GM18508 (cell line): ENCODE measurements at regions not wholly inside any gene's neighbourhood (a gene's known extent, or its start where the extent isn't known, plus 50 kb on each side); places are given as distances from the start of the nearest gene placed in this dataset.

Experiments used
- ATAC-seq: cut with Tn5 transposase; IDR thresholded peaks from one replicate; pipeline ENCODE4 v1.9.1; 2021; ENCODE audit warnings: moderate number of reproducible peaks; ENCODE audit not compliant: insufficient read depth, unreplicated experiment

DNA sequence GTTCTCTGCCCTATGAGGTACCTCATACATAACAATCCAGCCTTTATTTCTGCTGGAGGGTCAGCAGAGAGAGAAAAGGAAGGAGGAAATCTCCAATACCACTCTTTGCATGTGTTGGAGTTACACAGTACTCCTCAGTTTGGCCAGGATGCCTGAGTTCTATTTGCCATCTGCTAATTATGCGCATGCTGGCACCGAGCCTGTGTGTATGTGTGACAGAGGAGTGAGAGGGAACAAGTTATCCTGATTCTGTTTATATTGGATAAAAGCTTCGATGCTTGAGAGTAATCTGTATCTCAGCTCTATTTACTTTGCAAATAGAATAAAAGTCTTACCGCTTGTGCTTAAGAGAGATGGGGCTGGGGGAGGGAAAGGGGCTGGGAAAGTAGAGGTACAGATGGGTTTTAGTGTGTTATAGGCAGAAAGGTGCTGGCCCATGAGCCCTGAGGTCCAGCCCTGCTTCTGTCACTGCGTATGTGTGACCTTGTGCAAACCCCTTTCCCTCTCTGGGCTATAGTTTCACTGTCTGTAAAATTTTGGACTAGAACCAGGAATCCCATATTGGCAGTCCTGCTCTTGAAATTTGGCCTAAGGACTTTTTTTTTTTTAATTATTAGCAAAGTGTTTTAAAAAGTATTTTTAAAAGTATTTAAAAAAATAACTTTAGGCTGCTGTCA is 54.5 kb upstream of the PLXNA2 start:
- no peak for ATAC-seq

DNA sequence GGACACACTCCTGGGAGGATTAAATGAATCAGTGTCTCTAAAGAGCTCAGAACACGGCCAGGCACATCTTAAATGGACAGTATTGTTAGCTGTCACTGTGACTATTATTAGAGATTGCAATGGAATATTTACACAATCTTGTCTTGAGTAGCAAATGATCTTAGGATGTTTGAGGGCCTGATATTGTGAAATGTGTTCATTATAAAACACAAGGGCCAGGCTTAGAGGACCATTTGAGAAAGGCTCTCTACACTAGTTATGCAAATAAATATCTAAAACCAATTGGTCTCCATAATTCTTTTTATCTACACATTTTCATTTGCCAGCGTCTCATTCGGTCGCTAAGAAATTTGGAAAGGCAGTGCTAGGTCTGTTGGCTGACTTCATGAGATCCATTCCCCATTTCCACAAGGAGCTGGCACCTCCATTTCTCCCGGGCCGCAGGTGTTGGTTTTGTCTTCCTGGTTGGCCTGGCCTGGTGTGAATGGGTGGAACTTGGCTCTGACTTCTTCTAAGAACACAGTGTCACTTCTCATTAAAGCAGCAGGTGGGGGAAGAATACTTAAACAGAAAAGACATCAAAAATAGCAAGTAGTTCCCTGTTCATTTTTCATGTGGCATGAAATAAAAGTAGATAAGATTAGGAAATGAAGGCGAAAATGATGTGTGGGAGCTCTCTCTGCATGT is 56.0 kb upstream of the PLXNA2 start:
- no peak for ATAC-seq

DNA sequence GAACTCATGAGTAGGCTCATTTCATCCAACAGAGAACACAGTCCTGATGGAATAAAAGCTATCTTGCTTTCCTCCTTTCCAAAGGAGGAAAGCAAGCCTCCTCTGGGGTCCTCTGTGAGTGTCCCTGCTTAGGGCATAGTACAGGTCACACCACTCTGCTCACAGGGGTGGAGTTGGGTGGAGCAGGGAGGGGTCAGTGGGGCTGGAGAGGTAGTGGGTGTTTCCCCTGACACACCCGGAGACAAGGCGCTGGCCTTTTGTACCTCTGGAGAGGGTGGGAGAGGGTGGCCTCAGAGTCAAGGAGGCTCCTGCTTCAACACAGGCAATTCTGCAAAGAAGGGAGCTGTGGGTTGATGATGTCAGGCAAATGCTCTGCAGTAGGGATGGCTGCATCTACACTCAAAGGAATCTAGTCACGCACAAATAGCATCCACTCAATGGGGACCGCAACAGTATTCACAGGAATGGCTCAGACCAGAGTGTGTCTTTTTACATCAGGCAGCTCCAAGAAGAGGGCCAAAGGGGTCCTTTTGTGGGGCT is 58.6 kb upstream of the PLXNA2 start:
- no peak for ATAC-seq

DNA sequence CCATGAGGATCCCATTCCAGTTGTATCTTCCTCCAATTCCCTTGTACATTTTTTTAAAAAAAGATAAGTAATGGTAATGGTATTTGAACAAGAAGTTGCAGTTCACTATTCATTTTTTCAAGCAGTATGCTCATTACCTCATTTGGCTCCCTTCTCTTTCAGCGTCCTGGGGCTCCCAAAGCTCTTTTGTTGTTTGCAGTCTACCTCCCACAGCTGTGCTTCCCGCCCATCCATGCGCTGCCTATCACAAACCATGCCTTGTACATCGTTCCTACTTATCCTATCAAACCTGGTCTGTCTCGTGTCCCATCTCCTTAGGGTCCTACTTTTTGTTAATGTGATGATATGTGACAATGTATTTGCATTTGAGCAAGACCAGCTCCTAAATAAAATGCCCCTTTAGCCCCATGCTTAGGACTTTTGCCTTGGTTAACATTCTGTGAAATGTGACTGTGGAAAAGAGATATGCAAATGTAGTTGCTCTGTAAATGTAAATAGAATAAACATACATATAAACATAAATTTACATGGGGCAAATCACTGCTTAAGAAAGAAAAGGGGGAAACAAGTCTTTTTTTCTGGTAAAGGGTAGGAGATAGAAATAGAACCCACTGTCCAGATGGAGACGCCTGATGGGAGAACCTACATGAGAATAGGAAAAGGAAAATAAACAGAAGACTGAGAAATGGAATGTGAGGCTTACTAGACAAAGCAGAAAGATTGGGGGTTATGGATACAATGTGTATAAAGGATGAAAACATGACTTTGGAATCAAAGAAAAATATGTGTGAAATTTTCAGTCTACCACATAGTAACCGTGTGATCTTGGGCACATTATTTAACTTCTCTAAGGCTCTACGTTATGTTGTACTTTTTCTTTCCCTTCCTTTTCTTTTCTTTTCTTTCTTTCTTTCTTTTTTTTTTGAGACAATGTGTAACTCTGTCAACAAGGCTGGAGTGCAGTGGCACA is 59.8 kb upstream of the PLXNA2 start:
- no peak for ATAC-seq

DNA sequence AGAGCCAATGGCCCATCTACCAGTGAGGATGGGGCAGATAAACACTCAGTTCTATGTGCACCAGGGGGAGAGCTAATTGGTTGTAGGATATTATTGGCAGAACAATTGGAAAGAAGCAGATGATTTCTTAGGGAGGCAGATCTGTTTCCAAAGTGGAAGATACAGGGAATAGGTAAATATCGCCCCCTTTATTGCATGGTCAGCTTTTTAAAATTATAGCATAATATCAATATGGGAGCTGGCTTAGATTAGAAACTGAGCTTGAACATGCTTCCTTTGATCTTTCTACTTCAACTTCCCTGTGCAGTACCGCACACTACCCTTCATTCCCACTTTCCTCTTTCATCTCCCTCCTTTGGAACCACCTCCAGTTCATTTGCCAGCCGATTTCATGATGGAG is 64.0 kb upstream of the PLXNA2 start:
- no peak for ATAC-seq

DNA sequence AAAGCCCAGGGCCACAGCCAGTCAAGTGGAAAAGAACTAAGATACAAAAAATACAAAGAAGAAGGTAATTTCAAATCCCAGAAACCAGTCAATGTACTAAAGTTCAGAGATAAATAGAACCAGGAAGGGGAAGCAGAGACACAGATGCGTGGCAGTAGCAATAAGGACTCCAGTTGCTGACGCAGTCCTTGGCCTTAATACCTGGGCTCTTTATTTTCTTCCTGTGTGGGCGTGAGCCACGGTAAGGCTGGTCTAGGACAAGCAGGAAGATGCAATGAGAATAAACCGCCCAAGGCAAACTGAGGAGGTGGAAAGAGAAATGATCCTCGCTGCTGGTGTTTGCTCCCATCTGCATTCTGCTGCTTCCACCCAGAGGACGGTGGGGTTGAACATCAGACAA is 65.6 kb upstream of the PLXNA2 start:
- no peak for ATAC-seq

DNA sequence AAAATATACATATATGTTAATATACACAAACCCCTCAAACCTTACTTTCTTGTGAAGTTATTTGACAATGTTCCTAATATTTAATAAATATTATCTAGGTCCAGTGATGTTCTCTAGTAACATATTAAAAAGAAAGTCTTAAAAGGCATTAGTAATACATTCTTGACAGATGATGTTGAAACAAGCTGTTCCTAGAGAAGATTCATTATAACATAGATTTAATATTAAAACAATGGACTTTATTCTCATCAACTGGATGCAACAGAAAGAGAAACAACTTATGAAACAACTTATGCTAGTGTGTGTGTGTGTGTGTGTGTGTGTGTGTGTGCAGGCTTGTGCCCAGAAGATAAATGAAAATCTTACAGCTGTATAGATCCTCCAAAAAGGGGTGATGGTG is 68.5 kb upstream of the PLXNA2 start:
- no peak for ATAC-seq

DNA sequence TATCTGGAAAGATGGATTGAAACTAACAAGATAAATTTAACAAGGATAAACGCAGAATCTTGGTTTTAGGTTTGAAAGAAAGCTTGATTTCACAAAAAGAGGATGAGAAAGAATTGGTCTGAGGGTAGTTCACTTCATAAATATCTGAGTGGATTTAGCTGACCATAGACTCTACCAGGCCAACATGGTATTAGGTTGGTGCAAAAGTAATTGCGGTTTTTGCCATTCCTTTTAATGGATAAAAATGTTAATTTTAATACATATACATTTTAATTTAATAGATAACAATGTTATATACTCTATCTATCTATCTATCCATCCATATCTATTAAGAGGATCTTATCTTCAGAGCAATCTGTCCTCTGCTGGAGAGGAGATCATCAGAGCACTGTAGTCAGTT is 70.2 kb upstream of the PLXNA2 start:
- no peak for ATAC-seq

DNA sequence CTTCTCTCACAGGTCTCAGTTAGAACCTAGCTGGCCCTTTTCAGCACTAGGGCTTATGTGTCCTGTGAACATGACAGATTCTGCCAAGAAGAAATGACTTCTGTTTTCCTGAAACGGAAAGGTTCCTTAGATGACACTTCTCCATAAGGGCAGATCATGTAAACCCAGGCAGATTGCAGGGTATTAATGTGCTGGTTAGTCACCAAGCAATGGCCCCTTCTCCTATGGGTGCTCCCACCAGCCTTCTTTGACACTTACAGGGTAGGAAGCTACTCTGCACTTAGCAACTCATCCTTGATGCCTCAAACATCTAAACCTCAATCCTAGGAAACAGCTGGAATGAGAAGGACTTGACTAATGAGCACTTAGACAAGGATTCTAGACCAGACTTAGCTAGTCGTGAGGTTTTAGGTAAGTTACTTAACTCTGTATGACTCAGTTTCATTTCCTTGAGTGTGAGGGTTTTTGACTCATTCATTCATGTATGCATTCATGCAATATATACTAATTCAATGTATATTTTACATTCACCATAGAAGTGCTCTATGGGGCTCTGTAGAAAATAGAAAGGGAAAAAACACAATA is 74.1 kb upstream of the PLXNA2 start:
- no peak for ATAC-seq

DNA sequence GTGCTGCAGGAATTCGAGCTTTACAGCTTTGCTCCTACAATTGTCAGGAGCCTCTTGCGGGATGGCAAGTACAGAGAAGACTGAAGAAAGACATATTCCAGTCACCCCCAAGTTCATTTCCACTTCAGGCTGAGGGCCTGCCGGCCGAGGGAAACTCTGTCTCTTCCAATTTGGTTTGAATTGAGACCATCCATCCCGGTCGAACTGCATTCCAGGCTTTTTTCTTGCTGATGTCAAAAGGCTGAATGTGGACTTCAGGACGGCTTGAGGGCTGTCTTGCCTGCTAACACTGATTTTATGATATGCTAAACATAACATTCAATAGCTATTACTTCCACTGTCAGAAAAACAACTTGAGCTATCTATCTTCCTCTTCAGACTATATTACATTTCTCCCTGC is 79.8 kb upstream of the PLXNA2 start:
- ATAC-seq = no peak

DNA sequence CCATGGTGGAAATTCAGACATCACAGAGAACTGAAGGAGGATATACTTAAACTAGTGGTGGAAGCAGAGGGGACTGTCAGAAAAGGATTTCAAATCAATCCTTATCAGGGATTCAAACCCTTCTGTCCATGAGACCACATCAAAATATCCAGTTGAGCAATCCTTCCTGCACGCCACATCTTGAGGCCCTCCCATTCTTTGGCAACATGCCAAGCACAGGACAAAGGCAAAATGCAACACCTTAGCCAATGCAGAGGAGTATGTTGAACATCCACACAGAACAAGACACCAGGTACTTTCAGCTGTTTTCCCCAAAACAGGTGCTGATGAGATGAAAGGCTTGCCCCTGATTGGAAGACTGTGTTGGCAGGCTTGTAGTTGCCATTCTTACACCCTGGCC is 81.8 kb upstream of the PLXNA2 start:
- ATAC-seq = no peak

DNA sequence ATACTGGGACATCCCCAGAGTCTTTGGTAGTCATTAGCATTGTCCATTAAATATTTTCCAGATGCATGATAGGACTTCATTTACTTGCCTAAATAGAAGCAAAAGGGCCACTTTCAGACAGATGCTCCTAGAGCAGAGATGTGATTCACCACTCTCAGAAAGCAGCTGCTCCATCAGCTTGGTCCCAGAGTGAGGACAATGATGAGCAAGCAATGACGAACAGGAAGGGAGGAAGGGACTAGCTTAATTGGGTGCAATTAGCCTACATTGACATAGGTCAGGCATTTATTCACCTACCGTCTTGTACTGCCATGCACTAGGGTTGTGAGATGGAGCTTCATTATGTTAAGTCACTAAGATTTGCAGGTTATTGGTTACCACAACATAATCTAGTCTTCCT is 85.1 kb upstream of the PLXNA2 start:
- ATAC-seq = no peak

DNA sequence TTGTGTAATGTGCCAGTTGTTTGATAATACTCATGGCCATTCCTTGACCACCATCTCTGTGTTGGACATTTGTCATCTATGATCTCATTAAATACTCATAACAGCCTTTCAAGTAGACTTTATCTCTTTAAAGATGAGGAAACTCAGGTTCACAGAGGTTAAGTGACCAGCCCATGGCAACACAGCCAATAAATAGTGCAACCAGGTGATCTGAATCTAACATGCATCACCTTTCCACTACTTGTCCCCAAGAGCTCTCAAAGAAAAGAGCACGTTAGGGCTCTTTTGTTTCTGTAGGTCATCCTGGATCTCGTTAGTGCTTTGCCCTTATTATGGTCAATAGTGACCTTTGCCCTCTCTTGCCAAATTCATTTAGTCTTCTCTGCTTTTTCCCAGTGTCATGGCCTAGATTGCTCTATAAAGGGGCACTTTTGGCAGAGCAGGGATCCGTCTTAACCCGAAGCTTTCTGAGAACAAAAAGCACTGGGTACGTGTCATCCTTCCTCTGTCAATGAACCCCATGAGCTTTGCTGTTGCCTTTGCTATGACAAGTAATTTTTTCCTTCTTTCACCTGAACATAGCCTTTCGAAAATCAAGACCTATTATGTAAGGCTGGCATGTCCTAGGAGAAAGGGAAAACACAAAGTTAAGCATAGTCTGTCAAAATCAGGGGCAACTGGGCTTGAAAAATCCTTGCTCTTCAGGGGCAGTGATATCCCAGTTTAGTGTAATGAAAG is 88.0 kb upstream of the PLXNA2 start:
- no peak for ATAC-seq

DNA sequence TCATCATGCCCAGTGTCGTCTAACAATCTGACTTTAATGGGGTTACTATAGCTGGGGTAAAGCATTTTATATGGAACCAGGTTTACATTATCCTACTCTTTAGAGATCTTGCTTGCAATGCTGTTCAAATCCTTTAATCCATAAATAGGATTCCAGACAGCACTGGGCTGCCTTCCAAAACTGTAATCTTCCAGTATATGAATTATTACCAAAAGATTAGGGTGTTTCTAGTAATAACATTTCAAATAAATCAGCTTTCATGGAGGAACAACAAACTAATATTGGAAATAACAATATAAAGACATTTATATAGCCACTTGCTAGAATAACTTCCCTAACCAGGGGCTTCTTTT is 88.6 kb upstream of the PLXNA2 start:
- ATAC-seq = no peak

DNA sequence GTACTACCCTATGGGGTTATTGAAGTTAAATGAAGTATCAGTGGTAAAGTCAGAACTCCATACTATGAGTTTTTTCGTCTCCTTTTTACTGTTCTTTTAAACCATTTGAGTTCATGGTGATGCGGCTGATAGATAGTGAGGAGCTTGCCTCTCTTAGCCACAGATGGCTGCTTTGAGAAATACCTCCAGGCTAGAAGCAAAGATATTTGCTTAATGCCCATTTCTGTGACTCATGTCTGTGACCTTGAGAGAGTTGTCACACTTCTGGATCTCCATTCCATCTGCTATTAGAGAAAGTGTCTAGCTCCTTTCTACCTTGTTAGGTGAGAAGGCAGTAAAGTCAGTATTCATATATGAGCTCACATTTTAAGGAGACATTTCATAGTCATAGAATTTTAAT is 89.5 kb upstream of the PLXNA2 start:
- no peak for ATAC-seq

DNA sequence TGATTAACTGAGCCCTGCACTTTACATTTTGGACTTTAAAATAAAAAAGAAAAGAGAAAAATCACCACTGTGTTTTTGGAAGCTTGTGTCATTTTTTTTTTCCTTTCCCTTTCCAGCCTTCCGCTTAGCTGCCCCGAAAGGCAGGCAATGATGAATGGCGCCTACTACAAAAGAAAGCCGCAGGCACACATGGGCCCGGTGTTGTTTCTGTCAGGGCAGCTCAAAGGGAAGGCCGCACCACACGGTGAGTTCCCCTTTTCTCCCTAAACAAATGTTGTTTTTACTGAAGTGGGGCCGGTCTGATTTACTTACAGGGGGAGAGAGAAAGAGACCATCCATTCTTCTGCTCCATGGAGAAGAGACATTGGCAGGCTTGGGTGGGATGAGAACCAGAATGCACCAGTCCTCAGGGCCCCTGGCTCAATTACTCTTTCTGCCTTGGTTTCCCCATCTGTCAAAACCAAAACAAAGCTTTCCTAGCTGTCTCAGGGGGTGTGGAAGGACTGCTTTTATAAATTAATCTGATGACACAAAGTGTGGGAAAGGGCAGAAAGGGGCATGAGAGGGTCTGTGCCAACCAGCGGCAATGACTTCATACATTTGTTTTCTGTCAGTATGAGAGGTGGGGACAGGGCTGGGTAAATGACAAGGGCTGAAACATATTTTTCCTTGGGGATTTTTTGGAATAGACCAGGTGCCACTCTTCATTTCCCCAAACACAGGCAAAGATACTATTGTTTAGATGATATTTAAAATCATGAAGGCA is 91.4 kb upstream of the PLXNA2 start:
- no peak for ATAC-seq

DNA sequence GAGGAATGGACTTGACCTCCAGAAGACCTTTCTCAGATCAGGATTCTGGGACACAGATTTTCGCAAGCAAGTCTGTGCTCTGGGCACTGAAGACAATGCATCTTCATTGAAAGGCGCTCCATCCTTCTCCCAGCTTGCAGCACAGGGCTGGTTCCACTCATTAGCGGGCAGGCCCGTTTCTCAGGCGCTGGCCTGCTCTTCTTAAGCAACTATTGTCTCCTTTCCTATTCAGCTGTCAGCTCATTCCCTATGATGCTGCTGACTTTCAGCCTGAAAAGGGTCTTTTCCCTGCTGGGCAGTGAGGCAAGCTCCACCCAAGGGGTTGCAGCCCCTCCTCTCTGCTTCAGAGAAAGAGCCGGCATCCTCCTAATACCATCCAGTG is 91.9 kb upstream of the PLXNA2 start:
- no peak for ATAC-seq

DNA sequence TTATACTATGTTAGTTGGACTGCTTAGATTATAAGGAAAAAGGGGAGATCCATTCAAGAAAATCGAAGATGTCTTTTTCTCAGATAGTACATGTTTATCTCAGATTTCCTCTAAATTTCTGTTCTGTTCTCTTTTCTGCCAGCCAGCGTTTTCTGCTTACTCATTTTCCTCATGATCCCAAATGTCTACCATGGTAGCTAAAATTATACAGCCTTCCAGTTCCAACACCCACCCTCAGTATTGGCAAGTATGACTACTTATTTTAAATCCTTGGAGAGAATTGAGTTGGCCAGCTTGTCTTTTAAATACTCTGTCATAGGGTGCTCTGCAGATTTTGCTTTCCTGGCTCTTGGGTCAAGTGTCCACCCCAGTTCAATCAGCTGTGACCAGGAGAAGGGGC is 95.7 kb upstream of the PLXNA2 start:
- no peak for ATAC-seq

DNA sequence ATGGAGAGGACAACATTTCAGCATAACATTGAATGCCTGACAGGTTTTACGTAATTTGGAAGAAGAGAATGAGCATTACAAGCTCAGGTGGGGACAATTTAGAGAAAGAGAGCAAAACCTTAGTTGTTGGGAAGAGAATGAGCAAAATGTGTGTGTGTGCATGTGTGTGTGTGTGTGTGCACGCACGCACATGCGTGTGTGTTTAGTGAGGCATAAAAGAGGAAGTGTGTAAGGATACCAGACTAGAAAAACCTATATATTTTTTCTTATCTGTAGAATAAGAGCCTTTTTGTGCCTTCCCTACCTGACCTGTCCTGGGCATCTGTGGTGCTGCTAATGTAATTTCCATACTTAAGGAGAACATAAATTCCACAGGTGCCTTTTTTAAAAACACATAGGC is 99.0 kb upstream of the PLXNA2 start:
- no peak for ATAC-seq
